LHCN-M2 (cell line): ENCODE measurements at regions not wholly inside any gene's neighbourhood (a gene's known extent, or its start where the extent isn't known, plus 50 kb on each side); places are given as distances from the start of the nearest gene placed in this dataset.
A peak's percentile ranks its signal among the peaks of the same experiment; 100 is the strongest.
"Not testable (repeated sequence)": the region's sequence is repeated elsewhere in the genome, so short reads cannot be mapped to it uniquely, and the experiment has no call there.

Source experiments
- DNase-seq: peaks from one replicate; pipeline ENCODE4 v3.0.0-alpha.2; 2012; ENCODE audit warnings: low read depth

DNA sequence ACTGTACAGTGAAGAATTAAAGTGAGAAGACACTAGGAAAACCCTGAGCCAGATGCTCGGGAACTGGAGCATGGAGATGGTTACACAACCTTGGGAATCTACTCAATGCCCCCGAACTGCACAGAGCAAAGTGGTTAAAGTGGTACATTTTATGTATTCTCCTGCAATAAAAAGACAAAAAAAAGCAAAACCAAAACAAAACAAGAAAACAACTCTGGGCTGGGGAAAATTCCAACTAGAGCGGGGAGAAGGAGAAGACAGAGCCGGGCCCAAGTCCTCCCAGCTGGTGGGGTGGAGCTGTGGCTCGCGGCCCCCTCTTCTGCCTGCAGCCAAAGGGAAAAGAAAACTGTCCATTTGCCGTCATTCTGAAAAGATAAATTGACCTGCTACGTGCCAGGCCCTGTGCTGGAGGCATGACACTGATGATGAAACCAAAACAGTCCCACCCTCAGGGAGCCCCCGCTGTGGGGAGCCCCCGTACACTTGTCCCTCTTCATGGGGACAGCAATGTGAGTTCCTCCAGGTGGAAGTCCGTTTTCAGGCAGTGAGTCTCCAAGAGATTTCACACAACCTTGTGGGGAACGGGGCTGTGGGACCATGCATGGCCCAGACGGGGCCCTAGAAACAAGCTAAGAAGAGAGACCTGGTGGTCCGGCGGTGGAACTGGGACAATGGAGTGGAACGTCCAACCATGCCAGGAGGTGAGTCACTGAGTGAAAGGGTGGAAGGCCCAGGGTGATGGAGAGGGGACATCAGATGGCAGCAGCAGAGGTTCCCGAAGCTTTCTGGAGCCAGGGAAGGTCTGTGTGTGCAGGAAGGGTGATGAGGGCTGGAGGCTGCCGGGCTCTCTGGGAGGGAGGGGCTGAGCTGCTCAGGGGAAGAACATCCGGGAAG, 114.8 kb upstream of the COL5A1 start:
- DNase-seq, result no peak

DNA sequence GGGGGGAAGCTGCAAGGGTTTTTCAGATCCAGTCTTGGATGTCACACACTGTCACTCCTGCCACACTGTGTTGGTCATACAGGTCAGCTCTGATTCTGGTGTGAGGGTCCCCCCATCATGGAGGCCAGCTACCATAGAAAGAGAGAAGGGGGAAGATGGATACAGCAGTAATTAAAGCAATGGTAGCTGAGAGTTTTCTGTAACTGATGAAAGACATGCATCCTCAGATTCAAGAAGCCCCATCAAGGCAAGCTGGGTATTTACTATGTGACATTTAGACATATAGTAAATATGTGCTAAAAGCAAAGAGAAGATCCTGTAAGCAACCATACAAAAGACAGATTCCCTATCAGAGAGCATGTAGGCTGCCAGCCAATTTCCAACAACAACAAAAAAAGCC, 110.9 kb upstream of the COL5A1 start:
- DNase-seq, result no peak

DNA sequence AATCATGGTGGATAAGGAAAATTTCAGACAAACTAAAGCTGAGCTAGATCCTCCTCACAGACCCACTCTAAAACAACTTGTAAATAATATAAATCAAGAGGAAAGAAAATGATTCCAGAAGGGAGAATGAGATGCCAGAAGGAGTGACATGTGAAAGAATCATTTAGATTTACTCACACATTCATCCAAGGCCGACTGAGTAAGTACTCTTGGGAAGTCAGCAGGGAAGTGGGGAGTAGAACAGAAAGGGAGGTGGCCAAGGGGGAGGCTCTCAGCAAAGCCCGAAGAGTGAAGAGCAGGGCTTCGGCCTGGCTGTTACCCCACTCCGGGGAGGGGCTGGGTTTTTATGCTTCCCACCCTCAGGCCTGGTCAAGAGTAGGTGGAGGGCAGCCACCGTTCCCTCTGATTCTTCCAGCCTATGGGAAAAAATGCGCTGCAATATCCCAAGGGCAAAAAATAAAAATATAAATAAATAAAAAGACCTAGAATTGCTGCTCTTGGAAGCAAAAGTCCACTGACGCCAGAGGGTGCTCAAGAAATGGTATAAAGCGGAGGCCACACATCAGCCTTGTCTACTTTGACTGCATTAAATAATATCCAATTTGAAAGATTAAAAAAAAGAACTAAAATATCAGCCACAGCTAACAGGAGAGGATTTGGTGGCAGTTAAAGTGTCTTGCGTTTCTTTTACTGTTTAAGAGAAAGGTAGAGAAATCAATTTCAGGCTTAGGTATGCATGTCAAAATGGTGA, 110.2 kb upstream of the COL5A1 start:
- no peak for DNase-seq

DNA sequence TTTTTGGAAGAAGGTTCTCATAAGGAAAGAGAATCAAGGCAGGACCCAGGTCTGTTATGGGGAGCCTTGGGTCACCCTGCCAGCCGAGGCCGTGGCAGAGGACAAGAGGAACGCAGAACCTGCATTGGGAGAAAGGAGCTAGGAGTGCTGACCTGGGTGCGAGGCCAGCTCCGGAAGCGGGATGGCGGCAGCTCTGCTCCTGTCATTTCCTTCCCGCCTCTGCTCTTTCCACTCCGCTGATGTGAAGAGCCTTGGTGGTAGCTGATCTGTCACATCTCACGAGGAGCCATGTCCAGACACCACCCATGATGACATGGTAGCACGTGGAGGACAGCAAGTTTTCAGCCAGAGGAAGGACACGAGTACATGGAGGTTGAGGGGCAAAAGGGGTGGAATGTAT, 109.5 kb upstream of the COL5A1 start:
- no peak for DNase-seq

DNA sequence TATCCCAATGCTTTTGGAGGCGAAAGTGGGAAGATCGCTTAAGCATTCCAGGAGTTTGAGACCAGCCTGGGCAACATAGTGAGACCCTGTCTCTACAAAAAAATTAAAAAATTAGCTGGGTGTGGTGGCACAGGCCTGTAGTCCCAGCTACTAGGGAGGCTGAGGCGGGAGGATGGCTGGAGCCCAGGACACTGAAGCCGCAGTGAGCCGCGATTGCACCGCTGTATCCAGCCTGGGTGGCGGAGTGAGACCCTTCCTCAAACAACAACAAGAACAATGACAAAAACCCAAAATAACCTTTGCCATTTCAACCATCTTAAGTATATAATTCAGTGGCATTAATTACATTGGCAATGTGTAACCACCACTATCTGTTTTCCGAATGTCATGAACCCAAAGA, 108.9 kb upstream of the COL5A1 start:
- not testable (repeated sequence) for DNase-seq

DNA sequence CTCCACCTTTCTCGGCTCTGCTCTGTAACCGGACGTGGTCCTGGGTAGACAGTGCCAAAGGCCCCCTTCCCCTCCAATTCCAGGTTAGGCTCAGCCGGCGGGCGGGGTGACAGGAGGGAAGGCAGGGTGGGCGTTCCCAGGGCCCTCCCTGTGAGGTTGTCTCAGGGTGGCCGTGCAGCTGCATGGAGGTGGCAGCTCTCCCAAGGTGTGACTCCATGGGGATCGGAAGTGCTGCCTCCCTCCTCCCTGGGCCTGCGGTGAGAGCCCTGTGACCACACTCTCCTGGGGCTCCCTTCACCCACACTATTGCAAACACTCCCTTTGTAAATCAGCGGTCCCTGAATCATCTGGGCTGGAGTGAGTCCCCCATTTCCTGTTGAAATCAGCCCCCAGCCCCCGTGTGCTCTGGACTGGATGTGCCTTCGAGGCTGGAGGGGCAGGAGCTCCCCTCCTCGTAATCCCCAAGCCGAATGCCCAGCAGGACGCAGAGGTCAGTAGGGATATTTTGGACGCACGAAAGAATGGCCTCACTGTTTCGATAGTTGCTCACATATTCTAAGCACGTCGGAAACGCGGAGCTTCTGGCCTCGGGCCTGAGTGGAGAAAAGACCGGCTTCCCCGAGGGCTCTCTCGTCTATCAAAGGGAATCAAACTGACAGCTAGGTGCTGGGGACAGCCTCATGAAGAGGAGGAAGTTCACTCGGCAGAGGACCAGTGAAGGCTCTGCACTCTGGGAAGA, 107.6 kb upstream of the COL5A1 start:
- no peak for DNase-seq

DNA sequence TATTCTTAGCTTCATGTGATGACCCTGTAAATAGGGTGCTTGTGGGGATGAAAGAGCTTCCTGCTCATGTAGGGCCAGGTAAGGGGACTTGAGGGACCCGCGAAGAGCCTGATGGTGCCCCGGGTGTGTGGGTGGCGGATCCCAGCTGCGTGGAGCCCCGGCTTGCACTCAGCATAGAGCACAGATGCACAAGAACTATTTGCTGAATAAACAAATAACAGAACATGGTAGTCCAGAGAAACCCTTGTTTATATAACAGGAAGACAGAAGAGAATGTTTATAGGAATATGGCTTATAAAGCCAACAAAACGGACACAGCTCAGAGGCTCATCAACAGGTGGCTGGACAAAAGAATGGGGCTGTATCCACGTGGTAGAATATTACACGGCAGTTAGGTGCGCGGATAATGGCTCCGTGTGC, 106.9 kb upstream of the COL5A1 start:
- peak; percentile 28 for DNase-seq

DNA sequence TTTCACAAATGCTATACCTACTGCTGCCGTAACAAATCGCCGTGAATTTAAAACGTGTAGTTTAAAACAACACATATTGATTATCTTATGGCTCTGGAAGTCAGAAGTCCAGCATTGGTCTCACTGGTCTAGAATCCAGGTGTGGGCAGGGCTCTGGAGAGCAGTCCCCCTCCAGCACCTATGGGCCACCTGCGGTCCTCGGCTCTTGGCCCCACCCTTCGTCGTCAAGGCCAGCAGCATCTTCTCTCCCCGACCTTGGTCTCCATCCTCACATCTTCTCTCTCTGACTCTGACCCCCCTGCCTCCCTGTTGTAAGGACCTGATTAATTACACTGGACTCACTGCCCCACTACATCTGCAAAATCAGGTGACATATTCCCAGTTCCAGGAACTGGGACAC, 106.4 kb upstream of the COL5A1 start:
- no peak for DNase-seq

DNA sequence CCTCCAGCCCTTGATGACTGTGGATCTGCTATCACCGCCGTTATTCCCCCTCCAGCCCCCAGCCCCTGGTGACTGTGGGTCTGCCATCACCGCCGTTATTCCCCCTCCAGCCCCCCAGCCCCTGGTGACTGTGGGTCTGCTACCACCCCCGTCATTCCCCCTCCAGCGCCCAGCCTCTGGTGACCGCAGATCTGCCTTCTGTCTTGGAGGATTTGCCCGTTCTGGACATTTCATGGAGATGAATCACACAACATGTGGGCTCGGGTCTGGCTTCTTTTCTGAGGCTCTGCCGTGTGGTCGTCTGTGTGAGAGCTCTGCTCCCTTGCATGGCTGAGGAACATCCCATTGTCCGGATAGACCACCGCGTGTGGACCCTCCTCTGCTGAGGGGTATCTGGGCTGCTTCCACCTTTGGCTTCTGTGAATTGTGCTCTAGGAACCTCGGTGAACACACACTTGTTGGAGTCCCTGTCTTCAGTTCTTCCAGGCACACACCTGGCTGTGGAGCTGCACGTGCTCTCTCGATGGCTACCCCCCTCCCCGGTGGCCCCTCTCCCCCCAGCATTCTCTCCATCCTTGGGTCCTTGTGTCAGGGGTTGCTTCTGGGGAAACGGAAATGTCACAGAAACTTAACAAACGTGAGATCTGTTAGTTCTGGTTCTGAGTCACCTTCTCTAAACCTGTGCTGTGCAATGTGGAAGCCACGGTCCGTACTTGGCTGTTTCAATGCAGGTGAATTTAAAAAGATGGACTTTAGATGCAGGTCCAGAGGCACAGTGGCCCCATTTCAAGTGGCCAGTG, 105.3 kb upstream of the COL5A1 start:
- peak; percentile 79 for DNase-seq

DNA sequence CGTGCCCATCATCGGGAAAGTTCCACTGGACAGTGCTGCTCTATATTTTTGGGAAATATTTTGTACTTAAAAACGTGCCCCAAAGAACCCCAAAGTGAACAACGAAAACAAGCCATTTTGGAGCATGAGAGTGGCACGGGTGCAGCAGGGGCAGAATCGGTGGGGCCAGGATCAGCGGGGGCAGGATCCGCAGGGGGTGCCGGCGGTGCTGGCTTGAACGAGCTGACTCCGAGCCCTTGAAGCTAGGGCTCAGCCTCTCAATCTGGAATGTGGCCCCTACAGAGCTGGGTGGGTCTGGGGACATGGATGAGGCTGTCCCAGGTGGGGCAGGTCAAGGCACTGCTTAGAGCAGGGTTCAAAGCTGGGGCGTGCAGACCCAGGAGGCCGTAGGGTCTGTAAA, 104.7 kb upstream of the COL5A1 start:
- no peak for DNase-seq

DNA sequence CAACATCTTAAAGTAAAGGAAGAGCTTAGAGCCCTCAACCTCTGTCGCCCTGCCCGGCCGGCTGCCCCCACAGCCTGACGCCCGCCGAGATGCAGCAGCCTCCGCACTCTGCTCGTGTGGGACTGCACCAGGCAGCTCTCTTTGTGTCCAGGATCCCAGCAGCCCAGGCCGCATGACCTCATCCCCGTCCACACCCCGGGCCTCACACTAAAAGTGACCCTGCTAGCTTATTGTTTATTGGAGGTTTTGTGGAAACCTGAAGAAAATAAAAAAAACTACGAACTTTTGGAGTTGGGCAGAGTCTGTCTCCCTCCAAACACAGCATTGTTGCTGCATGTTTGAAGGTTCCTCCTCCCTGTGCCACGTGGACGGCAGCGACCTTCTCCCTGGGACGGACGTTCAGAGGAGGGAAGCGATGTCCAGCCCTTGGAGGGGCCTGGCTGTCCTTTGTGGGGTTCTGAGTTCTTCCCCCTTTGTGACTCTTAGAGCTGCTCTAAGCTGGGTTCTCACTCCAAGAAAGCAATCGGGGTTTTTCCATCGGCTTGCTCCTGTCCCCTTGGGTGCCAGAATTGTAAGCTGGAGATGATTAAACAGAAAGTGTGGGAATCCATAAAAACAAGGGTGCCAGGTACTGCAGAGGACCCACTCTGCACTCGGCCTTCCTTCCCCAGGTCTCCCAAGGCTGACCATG, 103.5 kb upstream of the COL5A1 start:
- DNase-seq, result no peak

DNA sequence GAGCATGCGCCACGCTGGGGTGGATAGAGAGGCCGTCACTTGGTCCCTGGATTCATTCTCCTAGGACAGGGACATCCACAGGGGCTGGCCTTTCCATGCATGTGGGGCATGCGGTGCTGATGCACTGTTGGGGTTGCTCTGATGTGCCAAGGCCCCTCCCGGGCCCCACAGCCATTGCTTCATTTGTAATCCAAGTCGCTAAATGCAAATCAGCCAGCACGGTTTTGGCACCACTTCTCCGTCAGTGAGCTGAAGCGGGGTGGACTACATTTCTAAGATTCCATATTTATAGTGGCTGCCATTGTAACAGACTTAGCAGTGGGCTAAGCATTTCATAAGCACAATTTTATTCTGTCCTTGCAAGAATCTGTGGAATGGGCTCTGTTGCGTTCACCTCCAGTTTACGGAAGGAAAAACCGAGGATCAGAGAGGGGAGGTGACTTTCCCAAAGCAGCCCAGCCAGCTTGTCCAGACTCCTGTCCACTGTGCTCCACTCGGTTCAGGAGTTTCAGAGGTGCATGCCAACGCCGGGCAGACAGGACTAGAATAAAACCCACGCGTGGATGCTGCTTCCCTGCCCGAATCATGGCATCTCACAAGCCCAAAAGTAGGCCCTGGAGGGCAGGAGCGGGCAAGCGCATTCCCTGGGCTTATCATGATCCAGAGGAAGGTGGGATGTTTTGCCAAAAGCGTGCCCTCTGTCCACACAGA, 102.6 kb upstream of the COL5A1 start:
- no peak for DNase-seq

DNA sequence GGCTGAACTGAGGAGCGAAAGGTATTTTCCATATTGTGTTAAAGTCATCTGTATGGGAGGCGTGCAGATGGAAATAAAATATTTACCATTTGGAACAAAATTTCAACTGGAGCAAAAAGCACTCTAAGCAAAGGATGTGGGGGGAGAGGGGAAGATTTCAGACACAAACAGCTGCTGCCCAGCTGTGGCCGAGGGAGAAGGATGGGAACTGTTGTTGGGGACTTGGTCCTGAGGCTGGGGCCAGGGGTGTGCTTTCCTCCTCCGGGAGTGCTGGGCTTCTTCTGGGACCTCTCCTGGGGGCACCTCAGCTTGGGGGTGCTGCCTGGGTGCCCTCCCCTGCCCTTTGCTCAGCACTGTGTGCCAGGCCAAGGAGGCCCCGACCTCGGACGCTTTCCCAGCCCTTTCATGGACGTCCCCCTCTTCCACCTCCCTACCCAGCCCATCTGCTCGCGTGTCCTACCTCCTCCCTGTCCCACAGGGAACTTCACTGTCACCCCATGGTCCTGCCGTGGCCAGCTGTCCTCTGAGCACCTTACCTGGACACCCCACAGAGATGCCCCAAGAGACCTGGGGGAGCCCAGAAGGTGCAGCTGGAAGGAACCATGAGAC, 101.9 kb upstream of the COL5A1 start:
- no peak for DNase-seq

DNA sequence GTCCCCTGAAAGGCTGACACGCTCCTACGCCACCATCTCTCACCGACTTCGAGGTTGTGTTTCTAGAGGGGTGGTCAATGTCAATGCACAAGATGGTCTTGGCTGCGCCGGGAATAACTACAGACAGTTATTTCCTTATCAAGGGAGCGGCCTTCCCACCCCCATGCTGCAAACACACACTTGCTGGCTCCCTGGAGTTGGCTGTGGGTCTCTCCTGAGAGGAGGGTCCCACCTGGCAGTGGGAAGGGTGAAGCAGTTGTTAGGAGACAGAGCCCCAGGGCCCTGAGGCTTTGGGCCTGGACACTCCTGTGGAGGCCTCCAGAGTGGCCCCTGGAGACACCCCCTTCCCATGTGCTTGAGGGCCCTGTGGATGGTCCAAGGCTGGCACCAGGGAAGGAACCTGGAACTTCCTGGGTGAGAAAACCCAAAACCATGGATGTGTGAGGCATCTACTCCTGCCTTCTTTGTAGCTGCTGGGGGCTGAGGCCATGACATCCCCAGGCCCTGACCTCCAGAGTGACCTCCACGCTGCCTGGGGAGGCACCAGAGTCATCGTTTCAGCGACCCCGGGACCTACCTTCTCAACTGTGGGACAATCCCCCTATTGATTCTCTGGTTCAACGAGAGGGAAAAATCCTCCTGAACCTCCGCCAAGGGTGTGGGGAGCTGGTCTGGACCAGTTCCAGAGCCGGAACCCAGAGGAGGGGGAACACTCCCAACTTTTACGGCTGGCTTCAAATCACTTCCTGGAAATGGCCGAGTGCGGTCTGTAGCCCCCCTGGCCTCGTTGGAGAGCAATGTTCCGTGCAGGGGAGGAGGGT, 101.1 kb upstream of the COL5A1 start:
- DNase-seq, result no peak

DNA sequence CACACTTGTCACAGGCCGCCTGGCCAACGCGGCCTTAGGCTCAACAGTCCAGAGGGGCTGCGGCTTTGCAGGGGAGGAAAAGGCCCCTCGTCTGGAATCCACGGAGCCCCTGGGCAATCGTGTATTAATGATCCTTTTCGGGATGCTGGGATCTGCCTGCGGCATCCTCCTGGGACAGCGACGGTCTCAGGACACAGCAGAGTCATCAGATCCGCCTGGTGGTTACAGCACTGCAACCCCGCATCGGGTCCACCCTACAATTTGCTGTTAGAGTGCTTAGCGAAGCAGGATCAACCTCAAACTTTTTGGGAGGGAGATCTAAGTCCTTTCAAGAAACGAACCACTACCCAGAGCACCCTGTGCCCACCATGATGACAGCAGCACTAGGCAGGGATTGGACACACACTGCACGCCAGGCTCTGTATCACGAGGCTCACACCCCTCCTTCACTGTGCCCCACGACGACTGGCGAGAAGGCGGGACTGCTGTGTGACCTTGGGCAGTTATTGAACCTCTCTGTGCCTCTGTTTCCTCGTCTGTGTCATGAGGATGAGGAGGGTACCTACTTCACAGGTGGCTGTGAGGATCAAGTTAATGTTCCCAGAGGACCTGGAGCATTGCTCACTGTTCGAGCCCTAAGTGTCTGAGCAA, 100.4 kb upstream of the COL5A1 start:
- DNase-seq, result no peak

DNA sequence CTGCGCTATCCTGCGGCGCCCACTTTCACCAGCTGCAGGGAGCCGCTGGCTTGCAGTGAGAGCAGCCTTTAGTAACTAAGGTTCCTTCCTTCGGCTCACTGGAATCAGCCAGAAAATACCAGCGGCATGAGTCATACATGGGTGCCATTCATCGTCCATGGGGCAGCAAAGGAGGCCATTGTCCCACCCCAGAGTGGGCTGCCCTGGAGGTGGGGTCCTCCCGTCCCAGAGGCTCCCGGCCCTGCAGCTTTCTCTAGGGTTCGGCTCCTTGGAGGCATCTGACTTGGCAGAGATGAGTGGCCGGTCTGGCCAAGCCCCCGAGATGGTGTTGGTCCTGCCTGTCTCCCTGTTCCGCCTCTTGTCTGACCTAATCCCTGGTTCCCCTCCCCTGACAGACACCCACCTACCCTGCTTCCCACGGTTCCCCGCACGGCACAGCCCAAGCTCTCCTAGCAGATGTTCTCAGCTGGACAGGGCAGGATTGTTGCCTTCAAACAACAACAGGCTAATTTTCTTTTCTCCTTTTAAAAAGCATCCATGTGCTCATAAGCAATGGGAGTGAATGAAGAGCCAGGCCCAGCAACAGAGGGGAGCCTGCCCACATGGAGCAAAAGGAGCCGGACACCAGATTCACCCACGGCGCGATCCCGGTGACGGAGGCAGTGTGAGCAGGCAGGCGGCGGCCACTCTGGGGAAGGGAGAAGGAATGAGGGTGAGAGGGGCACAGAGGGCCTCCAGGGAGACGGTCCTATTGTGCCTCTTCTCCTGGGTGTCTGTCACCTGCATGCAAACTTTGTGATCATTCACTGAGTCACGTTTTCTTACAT, 97.0 kb upstream of the COL5A1 start:
- DNase-seq, result peak; percentile 66

DNA sequence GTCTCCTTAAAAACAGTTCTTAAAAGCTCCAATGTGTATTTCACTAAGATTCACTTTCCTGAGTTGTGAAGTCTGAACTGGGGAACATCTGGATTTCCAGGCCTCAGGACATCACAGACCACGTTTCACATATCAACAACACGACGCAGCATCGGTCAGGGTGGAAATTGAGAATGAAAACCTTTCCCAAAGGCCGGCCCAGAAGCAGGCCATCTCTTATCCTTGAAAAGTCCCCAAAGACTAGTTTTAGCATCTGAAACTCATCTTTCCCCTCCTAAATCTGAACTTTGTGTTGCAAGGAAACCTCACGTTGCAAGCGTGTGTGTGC, 96.4 kb upstream of the COL5A1 start:
- no peak for DNase-seq
